ENCODE measurements at regions not wholly inside any gene's neighbourhood (a gene's known extent, or its start where the extent isn't known, plus 50 kb on each side); places are given as distances from the start of the nearest gene placed in this dataset.

GRCh38 chr9:129236441-129237145 lies 58.5 kb upstream of the IER5L start:
- Histone ChIP-seq H3K27me3 (ENCODE audit: insufficient read depth, poor library complexity, severe bottlenecking) (no peaks in the 10 kb centered on the region), H3K27ac (replicated peaks) (no peak overlapping the region), H3K4me3 (replicated peaks; ENCODE audit: insufficient read depth, low read length) (no peak overlapping the region)
- no peak for DNase-seq (ENCODE audit: low read depth in 1 of 2, low spot score in 1 of 2)
- TF ChIP-seq REST (IDR thresholded peaks at IDR 0.05; ENCODE audit: insufficient replicate concordance, low read depth) (no peak), POLR2AphosphoS5 (IDR thresholded peaks at IDR 0.05; ENCODE audit: low read depth) (no peak), SPI1 (IDR thresholded peaks at IDR 0.05; ENCODE audit: borderline replicate concordance, low read depth) (no peak), GABPA (IDR thresholded peaks at IDR 0.05; ENCODE audit: low read depth) (no peak), CTCF (IDR thresholded peaks at IDR 0.05; ENCODE audit: insufficient read depth, low read length) (no peak)

GRCh38 chr9:129235931-129236331 lies 57.9 kb upstream of the IER5L start:
- no peak for TF ChIP-seq CTCF (IDR thresholded peaks at IDR 0.05; ENCODE audit: insufficient read depth, low read length)
- no peak for TF ChIP-seq REST (IDR thresholded peaks at IDR 0.05; ENCODE audit: insufficient replicate concordance, low read depth)
- TF ChIP-seq POLR2AphosphoS5 (IDR thresholded peaks at IDR 0.05; ENCODE audit: low read depth): no peak
- no peak for TF ChIP-seq SPI1 (IDR thresholded peaks at IDR 0.05; ENCODE audit: borderline replicate concordance, low read depth)
- TF ChIP-seq GABPA (IDR thresholded peaks at IDR 0.05; ENCODE audit: low read depth): no peak
- H3K4me3 ChIP-seq (replicated peaks; ENCODE audit: insufficient read depth, low read length): no peak overlapping the region
- H3K27me3 ChIP-seq (ENCODE audit: insufficient read depth, poor library complexity, severe bottlenecking): no peaks in the 10 kb centered on the region
- H3K27ac ChIP-seq (replicated peaks): no peak overlapping the region
- no peak for DNase-seq (ENCODE audit: low read depth in 1 of 2, low spot score in 1 of 2)

GRCh38 chr9:129235041-129235930 lies 57.2 kb upstream of the IER5L start:
- TF ChIP-seq SPI1 (IDR thresholded peaks at IDR 0.05; ENCODE audit: borderline replicate concordance, low read depth) (no peak), CTCF (IDR thresholded peaks at IDR 0.05; ENCODE audit: insufficient read depth, low read length) (no peak), GABPA (IDR thresholded peaks at IDR 0.05; ENCODE audit: low read depth) (no peak), REST (IDR thresholded peaks at IDR 0.05; ENCODE audit: insufficient replicate concordance, low read depth) (no peak), POLR2AphosphoS5 (IDR thresholded peaks at IDR 0.05; ENCODE audit: low read depth) (no peak)
- Histone ChIP-seq H3K27me3 (ENCODE audit: insufficient read depth, poor library complexity, severe bottlenecking) (no peaks in the 10 kb centered on the region), H3K4me3 (replicated peaks; ENCODE audit: insufficient read depth, low read length) (no peak overlapping the region), H3K27ac (replicated peaks) (no peak overlapping the region)
- no peak for DNase-seq (ENCODE audit: low read depth in 1 of 2, low spot score in 1 of 2)

Data from HL-60 (cell line).